ENCODE measurements at regions not wholly inside any gene's neighbourhood (a gene's known extent, or its start where the extent isn't known, plus 50 kb on each side); places are given as distances from the start of the nearest gene placed in this dataset.

GRCh38 chr1:57479471-57479870, 55.6 kb upstream of the DAB1 start:
- ATAC-seq (no peak), DNase-seq (ENCODE audit: low read depth, low spot score) (no peak)
- no peaks in the 10 kb centered on the region for H3K36me3 ChIP-seq (ENCODE audit: control insufficient read depth in 1 of 2, insufficient read depth in 2 of 2, low read length in 2 of 2)
- TF ChIP-seq RAD21 (IDR thresholded peaks at IDR 0.05; ENCODE audit: low read depth) = no peak
- no peak for TF ChIP-seq ATF3 (IDR thresholded peaks at IDR 0.05)
- no peak for TF ChIP-seq EZH2phosphoT487 (IDR thresholded peaks at IDR 0.05; ENCODE audit: borderline replicate concordance)
- no peak for TF ChIP-seq SIN3A (IDR thresholded peaks at IDR 0.05; ENCODE audit: low read depth)
- TF ChIP-seq ZBTB33 (IDR thresholded peaks at IDR 0.05; ENCODE audit: extremely low read depth, insufficient replicate concordance, low read length) = no peak
- TF ChIP-seq EGR1 (IDR thresholded peaks at IDR 0.05; ENCODE audit: low read depth) = no peak
- no peak for TF ChIP-seq FOSL1 (IDR thresholded peaks at IDR 0.05; ENCODE audit: low read depth)
- TF ChIP-seq POLR2AphosphoS5 (IDR thresholded peaks at IDR 0.05; ENCODE audit: low read depth, low read length) = no peak
- TF ChIP-seq SP1 (IDR thresholded peaks at IDR 0.05; ENCODE audit: low read depth) = no peak
- TF ChIP-seq CBX3 (IDR thresholded peaks at IDR 0.05; ENCODE audit: low read depth) = no peak
- no peak for TF ChIP-seq MAX (IDR thresholded peaks at IDR 0.05)
- no peak for TF ChIP-seq REST (IDR thresholded peaks at IDR 0.05; ENCODE audit: low read depth)
- no peak for TF ChIP-seq EZH2 (IDR thresholded peaks at IDR 0.05)
- no peak for TF ChIP-seq JUND (IDR thresholded peaks at IDR 0.05)
- TF ChIP-seq ZFX (IDR thresholded peaks at IDR 0.05) = no peak
- no peak for TF ChIP-seq TCF7L2 (IDR thresholded peaks at IDR 0.05; ENCODE audit: borderline replicate concordance, extremely low read depth, insufficient read depth, insufficient read length)
- no peak for TF ChIP-seq POLR2A (IDR thresholded peaks at IDR 0.05; ENCODE audit: borderline replicate concordance, extremely low read depth, insufficient read depth, insufficient read length)
- H3K79me2 ChIP-seq (ENCODE audit: insufficient read depth, low read length) = no peaks in the 10 kb centered on the region
- ChIA-PET POLR2A (no interaction called here), RAD21 (ENCODE audit: low non-redundant PET in 1 of 2, low total read pairs in 2 of 2, uncharacterized antibody in 2 of 2, unreplicated experiment in 2 of 2) (no interaction called here), CTCF (no interaction called here)
- no peak overlapping the region for H3K4me3 ChIP-seq (replicated peaks in 1 of 2; ENCODE audit: low read depth in 1 of 2, low read length in 2 of 2)
- H3K9me3 ChIP-seq (ENCODE audit: control insufficient read depth in 1 of 2, insufficient read depth in 1 of 2, low read depth in 1 of 2, low read length in 2 of 2) = no peaks in the 10 kb centered on the region
- BruUV-seq (replicated peaks) = no TSS peak
- no peaks in the 10 kb centered on the region for H3K4me1 ChIP-seq (ENCODE audit: control insufficient read depth in 1 of 2, insufficient read depth in 2 of 2, low read length in 2 of 2)
- H2AFZ ChIP-seq (ENCODE audit: low read depth, low read length, poor library complexity, severe bottlenecking) = no peak overlapping the region
- H4K20me1 ChIP-seq (ENCODE audit: insufficient read depth) = no peaks in the 10 kb centered on the region
- H3K27me3 ChIP-seq (ENCODE audit: insufficient read depth, low read length) = no peaks in the 10 kb centered on the region
- no peaks in the 10 kb centered on the region for H3K9me2 ChIP-seq (ENCODE audit: insufficient read depth)
- no peak overlapping the region for H3K4me2 ChIP-seq (ENCODE audit: low read length)
- intact Hi-C loops (cut with micrococcal nuclease) = no loop called here
- no peak overlapping the region for H3K9ac ChIP-seq (ENCODE audit: low read length)
- no peak overlapping the region for H3K27ac ChIP-seq (ENCODE audit: low read depth, low read length)
